SK-N-MC (cell line): ENCODE measurements at regions not wholly inside any gene's neighbourhood (a gene's known extent, or its start where the extent isn't known, plus 50 kb on each side); places are given as distances from the start of the nearest gene placed in this dataset.

Experiments
- DNase-seq: peaks from one replicate; pipeline ENCODE4 v3.0.0-alpha.2; 2011; ENCODE audit warnings: low read depth, low spot score
- H3K27ac ChIP-seq: fragments of 200-600 bp; sonication (generic); 2 replicates; pipeline ENCODE4 v1.5.1; 2016; ENCODE audit warnings: mixed run types
- H3K36me3 ChIP-seq: fragments of 200-600 bp; sonication (generic); 2 replicates; pipeline ENCODE4 v1.6.1; 2017; ENCODE audit warnings: antibody characterized with exemption, low read length, mixed read lengths; ENCODE audit not compliant: insufficient read depth
- H3K4me3 ChIP-seq: fragments of 200-600 bp; sonication (generic); 2 replicates; pipeline ENCODE4 v1.5.1; 2016
- H3K9ac ChIP-seq: fragments of 200-600 bp; sonication (generic); 2 replicates; pipeline ENCODE4 v1.8.0; 2017; ENCODE audit warnings: mixed run types, mixed read lengths; ENCODE audit not compliant: insufficient read length
- H3K9me3 ChIP-seq: fragments of 200-600 bp; sonication (generic); 2 replicates; pipeline ENCODE4 v1.6.1; 2017; ENCODE audit warnings: low read depth, mild to moderate bottlenecking, antibody characterized with exemption, low read length, moderate library complexity, mixed read lengths
- EZH2 ChIP-seq: fragments of 200-600 bp; sonication (generic); IDR thresholded peaks from one replicate; pipeline ENCODE4 v1.6.1; 2017; ENCODE audit warnings: antibody characterized with exemption
- FOXP2 ChIP-seq: optimal IDR thresholded peaks from 2 replicates; pipeline ENCODE3; 2011; ENCODE audit warnings: mild to moderate bottlenecking, moderate library complexity; ENCODE audit not compliant: insufficient read depth; ENCODE audit errors: extremely low read length, control extremely low read depth
- POLR2AphosphoS5 ChIP-seq: IDR thresholded peaks from 2 replicates; pipeline ENCODE4 v1.6.1; 2012; ENCODE audit warnings: mild to moderate bottlenecking, low read depth, low read length, borderline replicate concordance

- Histone ChIP-seq H3K4me3 (no peak overlapping the region), H3K27ac (no peak overlapping the region), H3K9ac (no peak overlapping the region), H3K36me3 (no peaks in the 10 kb centered on the region), H3K9me3 (no peaks in the 10 kb centered on the region)
- no peak for TF ChIP-seq EZH2
- DNase-seq = no peak
Measured at GRCh38 chr13:34223984-34224383, 406.0 kb downstream of the RFC3 start.

GRCh38 chr13:34224877-34225276 is 406.9 kb downstream of the RFC3 start:
- no peaks in the 10 kb centered on the region for H3K9me3 ChIP-seq
- no peak overlapping the region for H3K9ac ChIP-seq
- no peaks in the 10 kb centered on the region for H3K36me3 ChIP-seq
- TF ChIP-seq POLR2AphosphoS5 (no peak), FOXP2 (no peak), EZH2 (no peak)
- DNase-seq = no peak
- H3K27ac ChIP-seq = no peak overlapping the region
- no peak overlapping the region for H3K4me3 ChIP-seq

- H3K9me3 ChIP-seq = no peaks in the 10 kb centered on the region
- no peaks in the 10 kb centered on the region for H3K36me3 ChIP-seq
- H3K27ac ChIP-seq = no peak overlapping the region
- TF ChIP-seq POLR2AphosphoS5 (no peak), FOXP2 (no peak), EZH2 (no peak)
- H3K9ac ChIP-seq = no peak overlapping the region
- DNase-seq = no peak
- H3K4me3 ChIP-seq = no peak overlapping the region
Measured at GRCh38 chr13:34230271-34230670, 412.3 kb downstream of the RFC3 start.

GRCh38 chr13:34241332-34241731 is 423.4 kb downstream of the RFC3 start:
- H3K36me3 ChIP-seq = no peaks in the 10 kb centered on the region
- no peaks in the 10 kb centered on the region for H3K9me3 ChIP-seq
- no peak overlapping the region for H3K9ac ChIP-seq
- no peak overlapping the region for H3K4me3 ChIP-seq
- TF ChIP-seq POLR2AphosphoS5 (no peak), FOXP2 (no peak), EZH2 (no peak)
- no peak for DNase-seq
- no peak overlapping the region for H3K27ac ChIP-seq

- DNase-seq = no peak
- H3K4me3 ChIP-seq = no peak overlapping the region
- TF ChIP-seq EZH2 (no peak), POLR2AphosphoS5 (no peak), FOXP2 (no peak)
- H3K9me3 ChIP-seq = no peaks in the 10 kb centered on the region
- no peak overlapping the region for H3K9ac ChIP-seq
- H3K27ac ChIP-seq = no peak overlapping the region
- H3K36me3 ChIP-seq = no peaks in the 10 kb centered on the region
Measured at GRCh38 chr13:34243403-34243802, 425.5 kb downstream of the RFC3 start.

GRCh38 chr13:34246511-34246910 is 428.6 kb downstream of the RFC3 start:
- Histone ChIP-seq H3K9ac (no peak overlapping the region), H3K27ac (no peak overlapping the region), H3K9me3 (no peaks in the 10 kb centered on the region), H3K36me3 (no peaks in the 10 kb centered on the region), H3K4me3 (no peak overlapping the region)
- DNase-seq = no peak
- TF ChIP-seq EZH2 = no peak
- TF ChIP-seq POLR2AphosphoS5 = no peak
- no peak for TF ChIP-seq FOXP2

GRCh38 chr13:34247596-34247995 is 429.6 kb downstream of the RFC3 start:
- no peak for TF ChIP-seq POLR2AphosphoS5
- no peak for TF ChIP-seq EZH2
- no peak for TF ChIP-seq FOXP2
- Histone ChIP-seq H3K9ac (no peak overlapping the region), H3K9me3 (no peaks in the 10 kb centered on the region), H3K36me3 (no peaks in the 10 kb centered on the region), H3K27ac (no peak overlapping the region), H3K4me3 (no peak overlapping the region)
- DNase-seq = no peak

- Histone ChIP-seq H3K4me3 (no peak overlapping the region), H3K27ac (no peak overlapping the region), H3K9ac (no peak overlapping the region), H3K9me3 (no peaks in the 10 kb centered on the region), H3K36me3 (no peaks in the 10 kb centered on the region)
- no peak for DNase-seq
- TF ChIP-seq POLR2AphosphoS5 (no peak), EZH2 (no peak), FOXP2 (no peak)
Measured at GRCh38 chr13:34249546-34250039, 431.6 kb downstream of the RFC3 start.

GRCh38 chr13:34250151-34250670 is 432.3 kb downstream of the RFC3 start:
- TF ChIP-seq POLR2AphosphoS5 = no peak
- TF ChIP-seq FOXP2 = no peak
- no peak for TF ChIP-seq EZH2
- no peaks in the 10 kb centered on the region for H3K36me3 ChIP-seq
- no peak overlapping the region for H3K9ac ChIP-seq
- H3K27ac ChIP-seq = no peak overlapping the region
- H3K9me3 ChIP-seq = no peaks in the 10 kb centered on the region
- no peak for DNase-seq
- 0 out of 2 replicates have a peak overlapping the region, but pooled peaks have one; percentile 10 for H3K4me3 ChIP-seq
